ENCODE measurements at regions not wholly inside any gene's neighbourhood (a gene's known extent, or its start where the extent isn't known, plus 50 kb on each side); places are given as distances from the start of the nearest gene placed in this dataset.
"Not testable (repeated sequence)": the region's sequence is repeated elsewhere in the genome, so short reads cannot be mapped to it uniquely, and the experiment has no call there.

DNA sequence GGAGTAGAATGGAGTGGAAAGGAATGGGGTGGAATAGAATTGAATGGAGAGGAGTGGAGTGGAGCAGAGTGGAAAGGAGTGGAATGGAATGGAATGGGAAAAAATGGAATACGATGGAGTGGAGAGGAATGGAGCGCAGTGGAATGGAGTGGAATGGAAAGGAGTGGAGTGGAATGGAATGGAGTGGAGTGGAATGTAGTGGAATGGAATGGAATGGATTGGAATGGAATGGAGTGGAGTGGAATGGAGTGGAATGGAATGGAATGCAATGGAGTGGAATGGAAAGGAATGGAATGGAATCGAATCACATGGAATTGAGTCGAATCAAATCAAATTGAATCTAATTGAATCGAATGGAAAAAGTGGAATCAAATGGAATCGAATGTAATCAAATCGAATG lies 1016.1 kb downstream of the CDY1 start:
- Histone ChIP-seq H3K27ac (no peak overlapping the region), H3K36me3 (no peaks in the 10 kb centered on the region), H3K4me1 (no peaks in the 10 kb centered on the region), H3K4me3 (no peak overlapping the region), H3K9me3 (peaks cover 0 to 19% (median 0%) of the 10 kb centered on the region in 4 donors), H3K27me3 (no peaks in the 10 kb centered on the region)
- DNase-seq, result no peak
- intact Hi-C loops (cut with DNase I; ENCODE audit: low total_unique reads), result no loop called here
- 81 to 87% (median 82%) methylated on average over 7 of the region's 7 CpGs; no CpG with 5 or more reads in 2 of the 5 donors for WGBS, 5 donors
- no peak for TF ChIP-seq POLR2A (IDR thresholded peaks at IDR 0.05)
- TF ChIP-seq POLR2AphosphoS5 (IDR thresholded peaks at IDR 0.05), result no peak
- TF ChIP-seq, protein P1, sequence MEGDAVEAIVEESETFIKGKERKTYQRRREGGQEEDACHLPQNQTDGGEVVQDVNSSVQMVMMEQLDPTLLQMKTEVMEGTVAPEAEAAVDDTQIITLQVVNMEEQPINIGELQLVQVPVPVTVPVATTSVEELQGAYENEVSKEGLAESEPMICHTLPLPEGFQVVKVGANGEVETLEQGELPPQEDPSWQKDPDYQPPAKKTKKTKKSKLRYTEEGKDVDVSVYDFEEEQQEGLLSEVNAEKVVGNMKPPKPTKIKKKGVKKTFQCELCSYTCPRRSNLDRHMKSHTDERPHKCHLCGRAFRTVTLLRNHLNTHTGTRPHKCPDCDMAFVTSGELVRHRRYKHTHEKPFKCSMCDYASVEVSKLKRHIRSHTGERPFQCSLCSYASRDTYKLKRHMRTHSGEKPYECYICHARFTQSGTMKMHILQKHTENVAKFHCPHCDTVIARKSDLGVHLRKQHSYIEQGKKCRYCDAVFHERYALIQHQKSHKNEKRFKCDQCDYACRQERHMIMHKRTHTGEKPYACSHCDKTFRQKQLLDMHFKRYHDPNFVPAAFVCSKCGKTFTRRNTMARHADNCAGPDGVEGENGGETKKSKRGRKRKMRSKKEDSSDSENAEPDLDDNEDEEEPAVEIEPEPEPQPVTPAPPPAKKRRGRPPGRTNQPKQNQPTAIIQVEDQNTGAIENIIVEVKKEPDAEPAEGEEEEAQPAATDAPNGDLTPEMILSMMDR (IDR thresholded peaks at IDR 0.05), result no peak
- no peak for TF ChIP-seq EP300 (IDR thresholded peaks at IDR 0.05)

DNA sequence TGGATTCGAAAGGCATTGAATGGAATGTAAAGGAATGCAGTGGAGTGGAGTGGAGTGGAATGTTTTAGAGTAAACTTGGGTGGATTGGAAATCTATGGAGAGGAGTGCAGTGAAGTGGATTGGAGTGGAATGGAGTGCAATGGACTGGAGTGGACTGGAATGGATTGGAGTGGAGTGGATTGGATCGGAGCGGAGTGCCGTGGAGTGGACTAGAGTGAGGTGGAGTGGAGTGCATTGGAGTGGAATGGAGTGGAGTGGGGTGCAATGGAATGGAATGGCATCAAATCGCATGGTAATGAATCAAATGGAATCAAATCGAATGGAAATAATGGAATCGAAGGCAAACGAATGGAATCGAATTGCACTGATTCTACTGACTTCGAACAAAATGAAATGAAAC lies 1023.9 kb downstream of the CDY1 start:
- intact Hi-C loops (cut with DNase I; ENCODE audit: low total_unique reads); H3K36me3 ChIP-seq; H3K27ac ChIP-seq; H3K4me1 ChIP-seq; H3K27me3 ChIP-seq; DNase-seq; H3K4me3 ChIP-seq: not testable (repeated sequence)
- 84 to 86% (median 85%) methylated on average over 10 of the region's 10 CpGs; no CpG with 5 or more reads in 2 of the 5 donors for WGBS, 5 donors
- H3K9me3 ChIP-seq, result peaks cover 0 to 66% (median 9%) of the 10 kb centered on the region in 4 donors

GRCh38 chrY:26648240-26648639 lies 1026.3 kb downstream of the CDY1 start:
- H3K27ac ChIP-seq; H3K4me3 ChIP-seq; H3K36me3 ChIP-seq; DNase-seq; H3K4me1 ChIP-seq; H3K27me3 ChIP-seq; intact Hi-C loops (cut with DNase I; ENCODE audit: low total_unique reads): not testable (repeated sequence)
- H3K9me3 ChIP-seq, result peaks cover 0 to 57% (median 9%) of the 10 kb centered on the region in 4 donors
- WGBS, 5 donors, result 75 to 82% (median 80%) methylated on average over 6 of the region's 6 CpGs; no CpG with 5 or more reads in 2 of the 5 donors

- H3K9me3 ChIP-seq, result peaks cover 0 to 52% (median 10%) of the 10 kb centered on the region in 4 donors
- intact Hi-C loops (cut with DNase I; ENCODE audit: low total_unique reads); DNase-seq; H3K4me1 ChIP-seq; H3K36me3 ChIP-seq; H3K27ac ChIP-seq; H3K4me3 ChIP-seq; H3K27me3 ChIP-seq: not testable (repeated sequence)
- WGBS, 5 donors, result 71 to 75% (median 73%) methylated on average over 8 of the region's 8 CpGs; no CpG with 5 or more reads in 2 of the 5 donors
These were observed 1042.3 kb downstream of the CDY1 start for GRCh38 chrY:26664245-26664644.

DNA sequence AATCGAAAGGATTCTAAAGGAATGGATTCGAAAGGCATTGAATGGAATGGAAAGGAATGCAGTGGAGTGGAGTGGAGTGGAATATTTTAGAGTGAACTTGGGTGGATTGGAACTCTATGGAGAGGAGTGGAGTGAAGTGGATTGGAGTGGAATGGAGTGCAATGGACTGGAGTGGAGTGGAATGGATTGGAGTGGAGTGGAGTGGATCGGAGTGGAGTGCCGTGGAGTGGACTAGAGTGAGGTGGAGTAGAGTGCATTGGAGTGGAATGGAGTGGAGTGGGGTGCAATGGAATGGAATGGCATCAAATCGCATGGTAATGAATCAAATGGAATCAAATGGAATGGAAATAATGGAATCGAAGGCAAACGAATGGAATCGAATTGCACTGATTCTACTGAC lies 1044.8 kb downstream of the CDY1 start:
- DNase-seq; H3K4me1 ChIP-seq; intact Hi-C loops (cut with DNase I; ENCODE audit: low total_unique reads); H3K36me3 ChIP-seq; H3K27me3 ChIP-seq; H3K4me3 ChIP-seq; H3K27ac ChIP-seq: not testable (repeated sequence)
- 70 to 77% (median 77%) methylated on average over 7 to 8 of the region's 8 CpGs; no CpG with 5 or more reads in 2 of the 5 donors for WGBS, 5 donors
- peaks cover 0 to 59% (median 17%) of the 10 kb centered on the region in 4 donors for H3K9me3 ChIP-seq

GRCh38 chrY:26669243-26669642 lies 1047.3 kb downstream of the CDY1 start:
- H3K27me3 ChIP-seq; H3K27ac ChIP-seq; intact Hi-C loops (cut with DNase I; ENCODE audit: low total_unique reads); H3K4me3 ChIP-seq; H3K4me1 ChIP-seq; H3K36me3 ChIP-seq; DNase-seq: not testable (repeated sequence)
- H3K9me3 ChIP-seq, result peaks cover 0 to 44% (median 13%) of the 10 kb centered on the region in 4 donors
- WGBS, 5 donors, result 59 to 65% (median 65%) methylated on average over 7 of the region's 7 CpGs; no CpG with 5 or more reads in 2 of the 5 donors

DNA sequence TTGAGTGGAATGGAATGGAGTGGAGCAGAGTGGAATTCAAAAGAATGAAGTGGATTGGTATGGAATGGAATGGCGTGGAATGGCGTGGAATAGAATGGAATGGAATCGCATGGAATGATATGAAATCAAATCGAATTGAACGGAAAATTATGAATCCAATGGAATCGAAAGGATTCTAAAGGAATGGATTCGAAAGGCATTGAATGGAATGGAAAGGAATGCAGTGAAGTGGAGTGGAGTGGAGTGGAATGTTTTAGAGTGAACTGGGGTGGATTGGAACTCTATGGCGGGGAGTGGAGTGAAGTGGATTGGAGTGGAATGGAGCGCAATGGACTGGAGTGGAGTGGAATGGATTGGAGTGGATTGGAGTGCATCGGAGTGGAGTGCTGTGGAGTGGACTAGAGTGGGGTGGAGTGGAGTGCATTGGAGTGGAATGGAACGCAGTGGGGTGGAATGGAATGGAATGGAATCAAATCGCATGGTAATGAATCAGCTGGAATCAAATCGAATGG lies 1048.5 kb downstream of the CDY1 start:
- 70 to 75% (median 73%) methylated on average over 13 of the region's 13 CpGs; no CpG with 5 or more reads in 2 of the 5 donors for WGBS, 5 donors
- DNase-seq; H3K4me1 ChIP-seq; H3K27ac ChIP-seq; H3K27me3 ChIP-seq; H3K4me3 ChIP-seq; intact Hi-C loops (cut with DNase I; ENCODE audit: low total_unique reads); H3K36me3 ChIP-seq: not testable (repeated sequence)
- peaks cover 0 to 34% (median 11%) of the 10 kb centered on the region in 4 donors for H3K9me3 ChIP-seq

- DNase-seq; intact Hi-C loops (cut with DNase I; ENCODE audit: low total_unique reads): not testable (repeated sequence)
These were observed 1049.3 kb downstream of the CDY1 start for GRCh38 chrY:26670881-26671879.

More at GRCh38 chrY:26670881-26671879, 1049.3 kb downstream of the CDY1 start:
- H3K9me3 ChIP-seq, result peaks cover 0 to 30% (median 11%) of the 10 kb centered on the region in 4 donors
- not testable (repeated sequence) for H3K36me3 ChIP-seq, H3K4me1 ChIP-seq, H3K27me3 ChIP-seq, H3K4me3 ChIP-seq, H3K27ac ChIP-seq
- WGBS, 5 donors, result 76 to 79% (median 77%) methylated on average over 20 of the region's 20 CpGs; no CpG with 5 or more reads in 2 of the 5 donors

All from stomach (tissue), 8 donors.